GM18951 (cell line): ENCODE measurements at regions not wholly inside any gene's neighbourhood (a gene's known extent, or its start where the extent isn't known, plus 50 kb on each side); places are given as distances from the start of the nearest gene placed in this dataset.
"Not testable (repeated sequence)": the region's sequence is repeated elsewhere in the genome, so short reads cannot be mapped to it uniquely, and the experiment has no call there.

ENCODE experiments used
- POLR2A ChIP-seq: IDR thresholded peaks from 4 replicates; pipeline ENCODE4 v1.6.1; 2011; ENCODE audit warnings: mild to moderate bottlenecking; ENCODE audit not compliant: insufficient read length, insufficient read depth; ENCODE audit errors: extremely low read depth
- in situ Hi-C: fragments of 300-500 bp; cut with MboI; formaldehyde crosslinking; loops from one replicate; pipeline ENCODE4 v1.12.0; 2022; ENCODE audit warnings: low sequenced_read_pairs, mixed read lengths, inconsistent platforms; ENCODE audit not compliant: unreplicated experiment

GRCh38 chr15:44861917-44862316 lies 94.6 kb upstream of the TERB2 start:
- no peak for TF ChIP-seq POLR2A
- in situ Hi-C loops: no loop called here

DNA sequence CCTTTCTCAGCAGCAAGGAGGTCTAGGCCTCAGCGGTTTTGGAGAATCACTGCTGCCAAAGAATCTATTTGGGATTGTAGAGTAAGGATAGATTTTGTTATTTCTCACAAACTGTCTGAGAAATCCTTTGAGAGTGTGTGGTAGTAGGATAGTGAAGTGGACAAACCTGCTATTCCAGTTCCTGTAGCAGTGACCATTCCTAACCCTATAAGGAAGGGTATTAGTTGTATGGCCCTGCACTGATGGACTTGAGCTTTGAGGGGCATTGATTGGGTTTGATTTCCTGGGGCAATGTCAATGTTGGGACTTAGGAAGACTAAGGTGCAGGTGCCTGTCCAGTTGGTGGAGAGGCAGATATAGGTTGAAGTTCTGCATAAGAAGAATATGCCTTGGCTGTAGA lies 93.6 kb upstream of the TERB2 start:
- in situ Hi-C loops: not testable (repeated sequence)

DNA sequence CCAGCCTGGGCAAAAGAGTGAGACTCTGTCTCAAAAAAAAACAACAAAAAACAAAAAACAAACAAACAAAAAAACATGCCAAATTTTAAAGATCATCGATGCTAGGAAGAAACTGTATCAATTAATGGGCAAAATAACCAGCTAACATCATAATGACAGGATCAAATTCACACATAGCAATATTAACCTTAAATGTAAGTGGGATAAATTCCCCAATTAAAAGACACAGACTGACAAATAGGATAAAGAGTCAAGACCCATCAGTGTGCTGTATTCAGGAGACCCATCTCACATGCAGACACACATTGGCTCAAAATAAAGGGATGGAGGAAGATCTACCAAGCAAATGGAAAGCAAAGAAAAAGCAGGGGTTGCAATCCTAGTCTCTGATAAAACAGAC lies 88.4 kb upstream of the TERB2 start:
- in situ Hi-C loops: not testable (repeated sequence)

DNA sequence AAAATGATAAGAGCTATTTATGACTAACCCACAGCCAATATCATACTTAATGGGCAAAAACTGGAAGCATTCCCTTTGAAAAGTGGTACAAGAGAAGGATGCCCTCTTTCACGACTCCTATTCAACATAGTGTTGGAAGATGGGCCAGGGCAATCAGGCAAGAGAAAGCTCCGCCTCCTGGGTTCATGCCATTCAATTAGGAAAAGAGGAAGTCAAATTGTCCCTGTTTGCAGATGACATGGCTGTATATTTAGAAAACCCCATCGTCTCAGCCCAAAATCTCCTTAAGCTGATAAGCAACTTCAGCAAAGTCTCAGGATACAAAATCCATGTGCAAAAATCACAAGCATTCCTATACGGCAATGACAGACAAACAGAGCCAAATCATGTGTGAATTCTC lies 86.4 kb upstream of the TERB2 start:
- in situ Hi-C loops: not testable (repeated sequence)

DNA sequence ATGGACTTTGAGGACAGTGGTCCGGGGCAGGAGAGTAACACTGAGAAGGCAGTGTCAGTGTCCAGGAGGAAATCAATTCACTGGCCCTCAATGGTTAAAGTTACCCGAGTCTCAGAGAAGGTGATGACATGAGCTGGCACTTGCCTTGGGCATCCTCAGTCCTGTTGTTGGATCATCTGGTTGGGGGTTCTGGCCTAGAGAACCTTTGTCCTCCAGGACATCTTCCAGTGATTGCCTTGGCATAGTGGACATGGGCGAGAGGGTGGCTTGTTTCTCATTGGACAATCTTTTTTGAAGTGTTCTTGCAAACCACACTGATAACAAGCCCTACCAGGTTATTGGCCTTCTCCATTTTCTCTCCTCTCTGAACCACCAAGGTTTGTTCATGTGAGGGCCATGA lies 83.4 kb upstream of the TERB2 start:
- in situ Hi-C loops: no loop called here
- TF ChIP-seq POLR2A: no peak

GRCh38 chr15:44879066-44879465 lies 77.4 kb upstream of the TERB2 start:
- in situ Hi-C loops: no loop called here
- no peak for TF ChIP-seq POLR2A

- in situ Hi-C loops: no loop called here
- peak; percentile 55 for TF ChIP-seq POLR2A
These were observed 74.0 kb upstream of the TERB2 start for GRCh38 chr15:44882499-44882968.

DNA sequence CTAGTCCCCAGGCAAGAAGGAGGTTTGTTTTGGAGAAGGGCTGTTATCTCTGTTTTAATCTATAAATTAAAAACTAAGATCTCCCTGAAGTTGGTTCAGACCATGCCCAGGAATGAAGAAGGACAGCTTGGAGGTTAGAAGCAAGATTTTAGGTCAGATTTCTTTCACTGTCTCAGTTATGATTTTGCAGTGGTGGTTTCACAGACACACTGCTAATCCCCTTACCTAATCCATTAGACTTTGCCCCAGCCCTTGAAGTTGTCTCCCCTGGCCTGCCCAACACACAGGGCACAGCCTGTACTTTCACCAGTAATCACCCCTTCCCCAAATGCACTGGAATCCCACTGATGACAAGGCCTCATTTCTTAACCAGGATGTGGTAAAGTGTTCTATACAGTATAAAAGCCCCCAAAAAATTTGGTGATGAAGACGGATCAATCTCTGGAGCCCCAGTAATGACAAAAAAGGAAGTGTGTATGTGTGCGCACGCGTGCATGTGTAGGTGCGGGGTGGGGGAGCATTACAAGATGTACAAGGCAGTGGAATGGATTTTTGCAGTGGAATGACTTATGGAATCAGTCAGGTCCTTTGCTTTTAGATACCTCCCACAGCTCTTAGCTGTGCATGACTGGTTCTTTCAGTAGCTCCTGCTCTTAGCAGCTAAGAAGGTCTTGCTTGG lies 73.1 kb upstream of the TERB2 start:
- TF ChIP-seq POLR2A: no peak
- in situ Hi-C loops: no loop called here

DNA sequence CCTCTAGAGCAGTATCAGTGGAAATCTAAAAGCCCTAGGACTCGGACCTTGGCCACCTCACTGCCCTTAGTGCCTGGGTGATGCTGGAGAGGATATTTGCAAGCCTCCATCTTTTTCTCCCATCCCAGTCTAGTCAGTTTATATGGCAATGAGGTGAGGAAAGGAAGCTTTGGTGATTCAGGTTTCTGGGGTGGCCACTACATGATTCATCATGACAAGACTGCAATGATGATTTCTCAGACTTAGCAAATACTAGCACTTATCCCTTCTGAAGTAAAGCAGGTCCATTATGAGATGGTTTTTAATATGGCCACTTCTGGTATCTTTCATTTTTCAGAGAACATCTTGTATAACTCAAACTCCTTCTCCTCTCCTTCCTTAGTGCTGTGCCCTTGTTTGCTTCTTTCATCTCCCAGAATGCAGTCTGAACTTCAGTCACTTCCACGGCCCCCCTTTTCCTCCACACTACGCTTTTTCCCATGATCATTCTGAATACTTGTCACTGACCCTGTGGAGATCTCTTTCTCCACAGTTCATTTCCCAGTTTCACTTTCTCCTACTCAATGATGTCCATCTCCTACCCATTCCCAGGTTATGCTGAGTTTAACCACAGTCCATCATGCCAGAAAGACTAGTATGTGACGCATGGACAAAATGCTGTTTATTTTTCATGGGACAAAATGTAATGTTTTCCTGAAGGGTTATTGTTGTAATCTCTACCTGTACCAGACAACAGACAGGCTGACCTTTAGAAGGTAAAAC lies 57.4 kb upstream of the TERB2 start:
- in situ Hi-C loops: not testable (repeated sequence)

GRCh38 chr15:44899775-44900174 lies 56.7 kb upstream of the TERB2 start:
- in situ Hi-C loops: loop anchor here (25.0 kb wide), 1 partner anchor 312 kb away; no protein-coding TSS in a partner anchor

- in situ Hi-C loops: loop anchor here (25.0 kb wide), 1 partner anchor 313 kb away; no protein-coding TSS in a partner anchor
These were observed 55.7 kb upstream of the TERB2 start for GRCh38 chr15:44900796-44901195.

GRCh38 chr15:44903281-44903680 lies 53.2 kb upstream of the TERB2 start:
- in situ Hi-C loops: loop anchor here (25.0 kb wide), 1 partner anchor 316 kb away; no protein-coding TSS in a partner anchor

- in situ Hi-C loops: loop anchor here (25.0 kb wide), 1 partner anchor 317 kb away; no protein-coding TSS in a partner anchor
These were observed 51.7 kb upstream of the TERB2 start for GRCh38 chr15:44904651-44905340.
